Gastroesophageal sphincter (tissue), 3 donors: ENCODE measurements at regions not wholly inside any gene's neighbourhood (a gene's known extent, or its start where the extent isn't known, plus 50 kb on each side); places are given as distances from the start of the nearest gene placed in this dataset.

ENCODE experiments used
- CTCF ChIP-seq, 4 experiments: fragments of 200-600 bp in 2 of 4; fragments of 450-650 bp in 2 of 4; sonication (generic) in 1 of 4; IDR thresholded peaks; one replicate each; pipeline ENCODE4 v1.5.1; 2017 to 2019; ENCODE audit warnings: antibody characterized with exemption in 4 of 4, mild to moderate bottlenecking in 2 of 4, moderate library complexity in 2 of 4
- POLR2A ChIP-seq, 2 donors: fragments of 450-650 bp; IDR thresholded peaks; one replicate each; pipeline ENCODE4 v1.6.1; 2017; ENCODE audit warnings: antibody characterized with exemption in 2 of 2, mild to moderate bottlenecking in 2 of 2, moderate library complexity in 1 of 2

- TF ChIP-seq POLR2A (IDR thresholded peaks at IDR 0.05) (no peak), CTCF (IDR thresholded peaks at IDR 0.05) (no peak)
Measured at GRCh38 chr18:47729356-47729755, 201.1 kb downstream of the SMAD2 start.
